ENCODE measurements at regions not wholly inside any gene's neighbourhood (a gene's known extent, or its start where the extent isn't known, plus 50 kb on each side); places are given as distances from the start of the nearest gene placed in this dataset.

- TF ChIP-seq, protein P1, sequence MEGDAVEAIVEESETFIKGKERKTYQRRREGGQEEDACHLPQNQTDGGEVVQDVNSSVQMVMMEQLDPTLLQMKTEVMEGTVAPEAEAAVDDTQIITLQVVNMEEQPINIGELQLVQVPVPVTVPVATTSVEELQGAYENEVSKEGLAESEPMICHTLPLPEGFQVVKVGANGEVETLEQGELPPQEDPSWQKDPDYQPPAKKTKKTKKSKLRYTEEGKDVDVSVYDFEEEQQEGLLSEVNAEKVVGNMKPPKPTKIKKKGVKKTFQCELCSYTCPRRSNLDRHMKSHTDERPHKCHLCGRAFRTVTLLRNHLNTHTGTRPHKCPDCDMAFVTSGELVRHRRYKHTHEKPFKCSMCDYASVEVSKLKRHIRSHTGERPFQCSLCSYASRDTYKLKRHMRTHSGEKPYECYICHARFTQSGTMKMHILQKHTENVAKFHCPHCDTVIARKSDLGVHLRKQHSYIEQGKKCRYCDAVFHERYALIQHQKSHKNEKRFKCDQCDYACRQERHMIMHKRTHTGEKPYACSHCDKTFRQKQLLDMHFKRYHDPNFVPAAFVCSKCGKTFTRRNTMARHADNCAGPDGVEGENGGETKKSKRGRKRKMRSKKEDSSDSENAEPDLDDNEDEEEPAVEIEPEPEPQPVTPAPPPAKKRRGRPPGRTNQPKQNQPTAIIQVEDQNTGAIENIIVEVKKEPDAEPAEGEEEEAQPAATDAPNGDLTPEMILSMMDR (IDR thresholded peaks at IDR 0.05): no peak
- TF ChIP-seq POLR2A (IDR thresholded peaks at IDR 0.05) (no peak), EP300 (IDR thresholded peaks at IDR 0.05) (no peak)
These were observed 63.0 kb upstream of the AR start for GRCh38 chrX:67480789-67481188.
